ENCODE measurements at regions not wholly inside any gene's neighbourhood (a gene's known extent, or its start where the extent isn't known, plus 50 kb on each side); places are given as distances from the start of the nearest gene placed in this dataset.

DNA sequence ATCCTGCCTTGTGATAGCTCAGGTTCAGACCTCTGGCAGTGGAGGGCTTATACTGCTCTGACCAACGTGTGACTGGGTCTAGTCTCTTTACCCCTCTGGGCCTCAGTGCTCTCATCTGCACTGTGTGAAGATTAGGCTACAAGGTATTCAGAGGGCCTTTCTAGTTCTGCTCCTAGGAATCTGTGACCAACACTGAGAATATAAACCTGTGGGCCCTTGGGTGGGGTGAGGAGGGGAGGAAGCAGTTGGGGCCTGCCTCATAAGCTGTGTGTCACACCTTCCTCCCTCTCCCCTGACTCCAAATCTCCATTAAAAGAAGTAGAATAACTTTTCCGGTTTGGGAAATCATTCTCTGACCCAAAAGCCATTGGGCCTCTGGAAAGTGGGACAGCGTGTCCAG is 66.3 kb upstream of the MSN start:
- TF ChIP-seq EZH2phosphoT487 (IDR thresholded peaks at IDR 0.05; ENCODE audit: borderline replicate concordance), result no peak
- TF ChIP-seq, protein P1, sequence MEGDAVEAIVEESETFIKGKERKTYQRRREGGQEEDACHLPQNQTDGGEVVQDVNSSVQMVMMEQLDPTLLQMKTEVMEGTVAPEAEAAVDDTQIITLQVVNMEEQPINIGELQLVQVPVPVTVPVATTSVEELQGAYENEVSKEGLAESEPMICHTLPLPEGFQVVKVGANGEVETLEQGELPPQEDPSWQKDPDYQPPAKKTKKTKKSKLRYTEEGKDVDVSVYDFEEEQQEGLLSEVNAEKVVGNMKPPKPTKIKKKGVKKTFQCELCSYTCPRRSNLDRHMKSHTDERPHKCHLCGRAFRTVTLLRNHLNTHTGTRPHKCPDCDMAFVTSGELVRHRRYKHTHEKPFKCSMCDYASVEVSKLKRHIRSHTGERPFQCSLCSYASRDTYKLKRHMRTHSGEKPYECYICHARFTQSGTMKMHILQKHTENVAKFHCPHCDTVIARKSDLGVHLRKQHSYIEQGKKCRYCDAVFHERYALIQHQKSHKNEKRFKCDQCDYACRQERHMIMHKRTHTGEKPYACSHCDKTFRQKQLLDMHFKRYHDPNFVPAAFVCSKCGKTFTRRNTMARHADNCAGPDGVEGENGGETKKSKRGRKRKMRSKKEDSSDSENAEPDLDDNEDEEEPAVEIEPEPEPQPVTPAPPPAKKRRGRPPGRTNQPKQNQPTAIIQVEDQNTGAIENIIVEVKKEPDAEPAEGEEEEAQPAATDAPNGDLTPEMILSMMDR (conservative IDR thresholded peaks at IDR 0.05; ENCODE audit: low read length), result no peak

All from Loucy (cell line).